GM19025 (cell line): ENCODE measurements at regions not wholly inside any gene's neighbourhood (a gene's known extent, or its start where the extent isn't known, plus 50 kb on each side); places are given as distances from the start of the nearest gene placed in this dataset.
"Not testable (repeated sequence)": the region's sequence is repeated elsewhere in the genome, so short reads cannot be mapped to it uniquely, and the experiment has no call there.

Source experiments
- ATAC-seq: cut with Tn5 transposase; IDR thresholded peaks from one replicate; pipeline ENCODE4 v1.9.1; 2021; ENCODE audit warnings: mild to moderate bottlenecking, low read depth, moderate library complexity; ENCODE audit not compliant: unreplicated experiment

GRCh38 chr5:143898916-143899591, 87.1 kb downstream of the HMHB1 start:
- ATAC-seq, result no peak

GRCh38 chr5:143908959-143909358, 97.0 kb downstream of the HMHB1 start:
- ATAC-seq, result no peak

- no peak for ATAC-seq
These were observed 101.2 kb downstream of the HMHB1 start for GRCh38 chr5:143913008-143913752.

GRCh38 chr5:143914756-143915155, 102.8 kb downstream of the HMHB1 start:
- ATAC-seq, result no peak

GRCh38 chr5:143916451-143916850, 104.5 kb downstream of the HMHB1 start:
- no peak for ATAC-seq

GRCh38 chr5:143918961-143919360, 107.0 kb downstream of the HMHB1 start:
- ATAC-seq, result no peak

GRCh38 chr5:143920772-143921171, 108.8 kb downstream of the HMHB1 start:
- no peak for ATAC-seq

GRCh38 chr5:143921525-143922311, 109.8 kb downstream of the HMHB1 start:
- no peak for ATAC-seq

GRCh38 chr5:143922718-143923117, 110.8 kb downstream of the HMHB1 start:
- ATAC-seq, result no peak

- ATAC-seq, result no peak
These were observed 111.8 kb downstream of the HMHB1 start for GRCh38 chr5:143923634-143924266.

GRCh38 chr5:143924311-143924978, 112.5 kb downstream of the HMHB1 start:
- no peak for ATAC-seq

- ATAC-seq, result not testable (repeated sequence)
These were observed 113.0 kb downstream of the HMHB1 start for GRCh38 chr5:143924979-143925325.

GRCh38 chr5:143929486-143929885, 117.5 kb downstream of the HMHB1 start:
- ATAC-seq, result no peak

GRCh38 chr5:143930561-143930960, 118.6 kb downstream of the HMHB1 start:
- no peak for ATAC-seq

- ATAC-seq, result no peak
These were observed 119.5 kb downstream of the HMHB1 start for GRCh38 chr5:143931476-143931875.

GRCh38 chr5:143931986-143932385, 120.0 kb downstream of the HMHB1 start:
- ATAC-seq, result no peak

- no peak for ATAC-seq
These were observed 120.6 kb downstream of the HMHB1 start for GRCh38 chr5:143932584-143932983.

GRCh38 chr5:143933451-143933850, 121.5 kb downstream of the HMHB1 start:
- no peak for ATAC-seq

- no peak for ATAC-seq
These were observed 122.9 kb downstream of the HMHB1 start for GRCh38 chr5:143934821-143935220.

- ATAC-seq, result no peak
These were observed 126.3 kb downstream of the HMHB1 start for GRCh38 chr5:143938230-143938629.
